ENCODE measurements at regions not wholly inside any gene's neighbourhood (a gene's known extent, or its start where the extent isn't known, plus 50 kb on each side); places are given as distances from the start of the nearest gene placed in this dataset.

- Histone ChIP-seq H3K27me3 (ENCODE audit: control insufficient read depth, insufficient read depth, low read length) (no peaks in the 10 kb centered on the region), H3K4me3 (ENCODE audit: low read length) (no peak overlapping the region)
Measured at GRCh38 chr13:33711436-33711835, 106.5 kb upstream of the RFC3 start.

GRCh38 chr13:33717775-33718174 is 100.2 kb upstream of the RFC3 start:
- no peaks in the 10 kb centered on the region for H3K9me3 ChIP-seq (ENCODE audit: control insufficient read depth, low read depth, low read length)
- no peak overlapping the region for H3K4me3 ChIP-seq (ENCODE audit: low read length)
- no peak overlapping the region for H3K9ac ChIP-seq (ENCODE audit: low read length)
- no peaks in the 10 kb centered on the region for H3K27me3 ChIP-seq (ENCODE audit: control insufficient read depth, insufficient read depth, low read length)
- H3K36me3 ChIP-seq (ENCODE audit: control insufficient read depth, low read depth, low read length): no peaks in the 10 kb centered on the region
- H3K4me1 ChIP-seq (ENCODE audit: control insufficient read depth, low read depth, low read length): no peaks in the 10 kb centered on the region
- H3K27ac ChIP-seq (ENCODE audit: low read length): no peak overlapping the region

More at GRCh38 chr13:33711436-33711835, 106.5 kb upstream of the RFC3 start:
- Histone ChIP-seq H3K27ac (ENCODE audit: low read length) (no peak overlapping the region), H3K9ac (ENCODE audit: low read length) (no peak overlapping the region), H3K9me3 (ENCODE audit: control insufficient read depth, low read depth, low read length) (no peaks in the 10 kb centered on the region), H3K36me3 (ENCODE audit: control insufficient read depth, low read depth, low read length) (no peaks in the 10 kb centered on the region), H3K4me1 (ENCODE audit: control insufficient read depth, low read depth, low read length) (no peaks in the 10 kb centered on the region)

GRCh38 chr13:33721724-33722123 is 96.2 kb upstream of the RFC3 start:
- no peak overlapping the region for H3K27ac ChIP-seq (ENCODE audit: low read length)
- H3K36me3 ChIP-seq (ENCODE audit: control insufficient read depth, low read depth, low read length): no peaks in the 10 kb centered on the region
- no peak overlapping the region for H3K4me3 ChIP-seq (ENCODE audit: low read length)
- no peaks in the 10 kb centered on the region for H3K27me3 ChIP-seq (ENCODE audit: control insufficient read depth, insufficient read depth, low read length)
- H3K9ac ChIP-seq (ENCODE audit: low read length): no peak overlapping the region
- no peaks in the 10 kb centered on the region for H3K9me3 ChIP-seq (ENCODE audit: control insufficient read depth, low read depth, low read length)
- H3K4me1 ChIP-seq (ENCODE audit: control insufficient read depth, low read depth, low read length): peaks cover 5% of the 10 kb centered on the region

GRCh38 chr13:33722216-33722915 is 95.6 kb upstream of the RFC3 start:
- Histone ChIP-seq H3K9me3 (ENCODE audit: control insufficient read depth, low read depth, low read length) (no peaks in the 10 kb centered on the region), H3K27ac (ENCODE audit: low read length) (no peak overlapping the region), H3K4me3 (ENCODE audit: low read length) (no peak overlapping the region), H3K27me3 (ENCODE audit: control insufficient read depth, insufficient read depth, low read length) (no peaks in the 10 kb centered on the region), H3K4me1 (ENCODE audit: control insufficient read depth, low read depth, low read length) (peaks cover 5% of the 10 kb centered on the region), H3K36me3 (ENCODE audit: control insufficient read depth, low read depth, low read length) (no peaks in the 10 kb centered on the region), H3K9ac (ENCODE audit: low read length) (no peak overlapping the region)

GRCh38 chr13:33723365-33723764 is 94.6 kb upstream of the RFC3 start:
- Histone ChIP-seq H3K4me3 (ENCODE audit: low read length) (no peak overlapping the region), H3K9ac (ENCODE audit: low read length) (no peak overlapping the region), H3K27ac (ENCODE audit: low read length) (no peak overlapping the region)

GRCh38 chr13:33723772-33724435 is 94.0 kb upstream of the RFC3 start:
- H3K9me3 ChIP-seq (ENCODE audit: control insufficient read depth, low read depth, low read length): no peaks in the 10 kb centered on the region
- H3K9ac ChIP-seq (ENCODE audit: low read length): no peak overlapping the region
- no peaks in the 10 kb centered on the region for H3K27me3 ChIP-seq (ENCODE audit: control insufficient read depth, insufficient read depth, low read length)
- H3K36me3 ChIP-seq (ENCODE audit: control insufficient read depth, low read depth, low read length): no peaks in the 10 kb centered on the region
- H3K4me3 ChIP-seq (ENCODE audit: low read length): no peak overlapping the region
- no peak overlapping the region for H3K27ac ChIP-seq (ENCODE audit: low read length)
- H3K4me1 ChIP-seq (ENCODE audit: control insufficient read depth, low read depth, low read length): peaks cover 5% of the 10 kb centered on the region

More at GRCh38 chr13:33723365-33723764, 94.6 kb upstream of the RFC3 start:
- Histone ChIP-seq H3K27me3 (ENCODE audit: control insufficient read depth, insufficient read depth, low read length) (no peaks in the 10 kb centered on the region), H3K9me3 (ENCODE audit: control insufficient read depth, low read depth, low read length) (no peaks in the 10 kb centered on the region), H3K4me1 (ENCODE audit: control insufficient read depth, low read depth, low read length) (peaks cover 5% of the 10 kb centered on the region), H3K36me3 (ENCODE audit: control insufficient read depth, low read depth, low read length) (no peaks in the 10 kb centered on the region)

- Histone ChIP-seq H3K27ac (ENCODE audit: low read length) (no peak overlapping the region), H3K36me3 (ENCODE audit: control insufficient read depth, low read depth, low read length) (no peaks in the 10 kb centered on the region), H3K4me1 (ENCODE audit: control insufficient read depth, low read depth, low read length) (peaks cover 5% of the 10 kb centered on the region)
Measured at GRCh38 chr13:33725340-33725739, 92.6 kb upstream of the RFC3 start.

GRCh38 chr13:33727297-33728083 is 90.5 kb upstream of the RFC3 start:
- Histone ChIP-seq H3K4me3 (ENCODE audit: low read length) (no peak overlapping the region), H3K27ac (ENCODE audit: low read length) (no peak overlapping the region), H3K36me3 (ENCODE audit: control insufficient read depth, low read depth, low read length) (no peaks in the 10 kb centered on the region), H3K27me3 (ENCODE audit: control insufficient read depth, insufficient read depth, low read length) (no peaks in the 10 kb centered on the region), H3K4me1 (ENCODE audit: control insufficient read depth, low read depth, low read length) (peaks cover 5% of the 10 kb centered on the region), H3K9me3 (ENCODE audit: control insufficient read depth, low read depth, low read length) (no peaks in the 10 kb centered on the region), H3K9ac (ENCODE audit: low read length) (no peak overlapping the region)

More at GRCh38 chr13:33725340-33725739, 92.6 kb upstream of the RFC3 start:
- Histone ChIP-seq H3K9ac (ENCODE audit: low read length) (no peak overlapping the region), H3K27me3 (ENCODE audit: control insufficient read depth, insufficient read depth, low read length) (no peaks in the 10 kb centered on the region), H3K9me3 (ENCODE audit: control insufficient read depth, low read depth, low read length) (no peaks in the 10 kb centered on the region), H3K4me3 (ENCODE audit: low read length) (no peak overlapping the region)

- H3K27ac ChIP-seq (ENCODE audit: low read length): no peak overlapping the region
- H3K4me3 ChIP-seq (ENCODE audit: low read length): no peak overlapping the region
- no peaks in the 10 kb centered on the region for H3K27me3 ChIP-seq (ENCODE audit: control insufficient read depth, insufficient read depth, low read length)
- H3K36me3 ChIP-seq (ENCODE audit: control insufficient read depth, low read depth, low read length): no peaks in the 10 kb centered on the region
- no peak overlapping the region for H3K9ac ChIP-seq (ENCODE audit: low read length)
- H3K9me3 ChIP-seq (ENCODE audit: control insufficient read depth, low read depth, low read length): no peaks in the 10 kb centered on the region
- H3K4me1 ChIP-seq (ENCODE audit: control insufficient read depth, low read depth, low read length): peaks cover 3% of the 10 kb centered on the region
Measured at GRCh38 chr13:33728271-33729037, 89.5 kb upstream of the RFC3 start.

- no peak overlapping the region for H3K4me3 ChIP-seq (ENCODE audit: low read length)
- H3K27ac ChIP-seq (ENCODE audit: low read length): no peak overlapping the region
- H3K9me3 ChIP-seq (ENCODE audit: control insufficient read depth, low read depth, low read length): no peaks in the 10 kb centered on the region
- H3K9ac ChIP-seq (ENCODE audit: low read length): no peak overlapping the region
- no peaks in the 10 kb centered on the region for H3K27me3 ChIP-seq (ENCODE audit: control insufficient read depth, insufficient read depth, low read length)
- no peaks in the 10 kb centered on the region for H3K36me3 ChIP-seq (ENCODE audit: control insufficient read depth, low read depth, low read length)
- no peaks in the 10 kb centered on the region for H3K4me1 ChIP-seq (ENCODE audit: control insufficient read depth, low read depth, low read length)
Measured at GRCh38 chr13:33730147-33730546, 87.8 kb upstream of the RFC3 start.

- Histone ChIP-seq H3K4me1 (ENCODE audit: control insufficient read depth, low read depth, low read length) (no peaks in the 10 kb centered on the region), H3K27me3 (ENCODE audit: control insufficient read depth, insufficient read depth, low read length) (no peaks in the 10 kb centered on the region), H3K9ac (ENCODE audit: low read length) (no peak overlapping the region), H3K27ac (ENCODE audit: low read length) (no peak overlapping the region), H3K4me3 (ENCODE audit: low read length) (no peak overlapping the region), H3K36me3 (ENCODE audit: control insufficient read depth, low read depth, low read length) (no peaks in the 10 kb centered on the region), H3K9me3 (ENCODE audit: control insufficient read depth, low read depth, low read length) (no peaks in the 10 kb centered on the region)
Measured at GRCh38 chr13:33730619-33731018, 87.3 kb upstream of the RFC3 start.

Data from iPS-18a (cell line).